DMS53 (cell line): ENCODE measurements at regions not wholly inside any gene's neighbourhood (a gene's known extent, or its start where the extent isn't known, plus 50 kb on each side); places are given as distances from the start of the nearest gene placed in this dataset.

ENCODE experiments used
- DNase-seq: peaks from one replicate; lab custom pipeline; 2025; lab: John Stamatoyannopoulos, UW

DNA sequence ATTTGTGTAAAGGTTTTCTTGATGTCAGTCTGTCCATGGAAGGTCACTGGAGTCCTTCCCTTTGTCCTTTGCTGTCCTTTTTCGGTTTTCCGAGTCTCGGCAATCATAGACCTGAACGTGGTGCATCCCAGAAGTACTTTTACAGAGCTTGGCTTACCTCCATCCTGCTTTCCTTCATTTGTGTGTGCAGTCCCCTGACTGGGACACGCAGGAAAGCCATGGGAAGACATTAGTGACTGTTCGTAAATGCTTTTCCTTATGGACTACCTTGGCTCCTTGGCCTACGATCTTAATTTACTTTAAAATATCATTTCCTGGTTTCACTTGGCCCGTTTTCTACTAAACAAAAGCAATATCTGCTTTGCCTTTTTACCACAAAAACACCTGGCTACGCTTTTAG, 328.4 kb upstream of the RARB start:
- no peak for DNase-seq

DNA sequence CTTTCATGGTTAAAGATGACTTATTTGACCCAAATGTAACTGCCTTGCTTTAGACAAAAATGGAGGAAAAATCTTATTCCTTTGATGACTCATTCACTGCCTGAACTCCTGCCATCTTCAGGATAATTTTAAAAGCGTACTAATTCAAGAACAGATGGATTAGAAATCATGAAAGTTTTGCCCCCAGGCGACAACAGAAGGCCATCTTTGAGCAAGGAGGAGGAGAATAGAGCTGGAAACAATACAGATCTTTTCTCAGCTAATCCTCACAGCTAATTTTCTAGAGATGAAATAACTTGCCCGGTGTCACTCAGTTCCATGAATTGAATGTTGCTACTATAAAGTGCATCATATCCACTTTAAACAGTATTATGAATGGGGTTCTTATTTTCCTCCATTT, 324.7 kb upstream of the RARB start:
- no peak for DNase-seq

DNA sequence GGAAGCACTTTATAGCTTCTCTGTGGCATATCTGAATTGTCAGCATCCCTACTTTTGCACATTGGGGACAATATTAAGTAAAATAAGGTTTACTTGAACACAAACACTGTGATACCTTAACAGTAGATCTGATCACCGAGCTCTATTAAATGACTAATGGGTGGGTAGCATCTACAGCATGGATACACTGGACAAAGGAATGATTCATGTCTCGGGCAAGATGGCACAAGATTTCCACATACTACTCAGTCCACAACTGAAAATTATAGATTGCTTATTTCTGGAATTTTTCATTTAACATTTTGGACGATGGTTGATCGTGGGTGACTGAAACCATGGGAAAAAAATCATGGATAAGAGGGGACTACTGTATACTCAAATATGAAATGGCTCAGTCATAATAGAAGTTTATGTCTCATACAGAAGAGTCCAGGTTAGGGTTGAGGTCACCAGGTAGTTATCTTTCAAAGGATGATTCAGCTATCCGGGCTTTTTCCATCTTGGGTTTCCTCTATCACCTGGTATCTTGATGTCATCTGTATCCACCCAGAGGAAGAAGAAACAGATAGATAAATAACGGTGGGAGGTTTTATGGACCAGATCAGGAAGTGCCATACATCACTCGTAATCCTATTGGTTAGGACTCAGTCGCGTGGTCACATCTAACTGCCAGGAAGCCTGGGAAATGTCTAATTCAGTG, 320.0 kb upstream of the RARB start:
- peak; percentile 3 for DNase-seq

DNA sequence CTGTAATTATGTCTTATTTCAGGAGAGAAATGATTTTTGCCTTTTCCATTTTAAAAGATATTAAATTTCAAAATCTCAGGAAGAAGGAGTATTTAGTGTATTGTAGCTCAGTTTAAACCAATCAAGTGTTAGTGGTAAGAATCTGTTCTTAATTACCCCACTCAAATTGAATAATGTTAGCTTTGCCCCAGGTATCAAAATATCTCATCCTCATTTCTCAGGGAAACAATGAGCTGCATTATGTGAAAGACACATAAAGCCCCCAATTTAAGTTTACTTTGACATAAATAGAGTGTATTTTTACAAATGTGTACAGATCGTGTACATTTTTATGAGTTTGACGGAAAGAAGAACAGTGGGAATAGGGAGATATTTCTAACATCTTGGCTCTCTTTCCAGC, 317.4 kb upstream of the RARB start:
- DNase-seq, result no peak

- DNase-seq, result no peak
Observed at GRCh38 chr3:25113891-25114290, 314.2 kb upstream of the RARB start.

GRCh38 chr3:25114532-25114931, 313.5 kb upstream of the RARB start:
- DNase-seq, result no peak

- DNase-seq, result no peak
Observed at GRCh38 chr3:25117005-25117593, 311.0 kb upstream of the RARB start.

- no peak for DNase-seq
Observed at GRCh38 chr3:25119682-25120081, 308.4 kb upstream of the RARB start.

GRCh38 chr3:25120665-25121064, 307.4 kb upstream of the RARB start:
- DNase-seq, result no peak

- no peak for DNase-seq
Observed at GRCh38 chr3:25125201-25125600, 302.9 kb upstream of the RARB start.

DNA sequence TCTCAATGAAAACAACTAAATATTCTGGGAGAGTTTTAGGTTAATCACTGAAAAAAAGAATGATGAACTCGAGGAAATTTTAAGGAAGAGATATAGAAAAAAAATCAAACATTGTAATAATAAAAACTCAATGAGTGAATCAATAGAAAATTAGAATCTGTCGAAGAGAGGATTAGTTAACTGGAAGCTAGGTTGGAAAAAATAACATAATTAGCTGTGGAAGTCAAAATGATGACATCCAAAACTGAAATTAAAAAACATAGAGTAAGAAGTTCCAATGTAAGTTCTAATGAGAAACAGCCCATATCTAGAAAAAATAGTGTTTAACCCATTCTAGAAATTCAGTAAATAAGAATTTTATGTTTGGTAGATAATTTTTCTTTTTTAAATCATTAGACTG, 299.3 kb upstream of the RARB start:
- no peak for DNase-seq

- no peak for DNase-seq
Observed at GRCh38 chr3:25130724-25131520, 297.1 kb upstream of the RARB start.

GRCh38 chr3:25133588-25133987, 294.5 kb upstream of the RARB start:
- DNase-seq, result no peak

GRCh38 chr3:25137606-25138005, 290.5 kb upstream of the RARB start:
- DNase-seq, result no peak

DNA sequence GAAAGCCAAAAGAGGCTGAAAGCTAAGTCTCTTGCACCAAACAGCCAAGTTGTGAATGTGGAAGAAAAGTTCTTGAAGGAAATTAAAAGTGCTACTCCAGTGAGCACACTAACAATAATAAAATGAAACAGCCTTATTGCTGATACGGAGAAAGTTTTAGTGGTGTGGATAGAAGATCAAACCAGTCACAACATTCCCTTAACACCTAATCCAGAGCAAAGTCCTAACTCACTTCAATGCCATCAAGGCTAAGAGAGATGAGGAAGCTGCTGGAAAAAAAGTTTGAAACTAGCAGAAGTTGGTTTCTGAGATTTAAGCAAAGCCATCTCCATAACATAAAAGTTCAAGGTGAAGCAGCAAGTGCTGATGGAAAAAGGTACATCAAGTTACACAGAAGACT, 288.8 kb upstream of the RARB start:
- no peak for DNase-seq

GRCh38 chr3:25142609-25143355, 285.3 kb upstream of the RARB start:
- no peak for DNase-seq

- no peak for DNase-seq
Observed at GRCh38 chr3:25143356-25144025, 284.6 kb upstream of the RARB start.

DNA sequence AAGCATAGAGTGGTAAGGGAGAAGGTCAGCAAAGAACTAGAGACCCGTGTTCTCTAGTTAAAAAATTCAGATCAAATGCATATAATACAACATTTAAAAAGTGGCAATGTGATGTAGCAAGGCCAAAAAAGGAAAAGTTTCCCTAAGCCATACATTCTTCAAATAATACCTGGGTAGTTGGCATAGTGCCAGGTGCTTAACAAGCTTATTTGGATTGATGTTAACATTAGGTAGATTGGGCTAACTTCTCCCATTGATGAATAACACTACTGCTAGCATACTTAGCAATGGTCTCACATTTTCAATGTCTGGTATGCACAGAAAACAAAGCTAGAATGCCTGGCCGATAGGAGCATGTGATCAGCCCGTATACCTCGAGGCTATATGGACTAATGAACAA, 283.6 kb upstream of the RARB start:
- DNase-seq, result no peak

DNA sequence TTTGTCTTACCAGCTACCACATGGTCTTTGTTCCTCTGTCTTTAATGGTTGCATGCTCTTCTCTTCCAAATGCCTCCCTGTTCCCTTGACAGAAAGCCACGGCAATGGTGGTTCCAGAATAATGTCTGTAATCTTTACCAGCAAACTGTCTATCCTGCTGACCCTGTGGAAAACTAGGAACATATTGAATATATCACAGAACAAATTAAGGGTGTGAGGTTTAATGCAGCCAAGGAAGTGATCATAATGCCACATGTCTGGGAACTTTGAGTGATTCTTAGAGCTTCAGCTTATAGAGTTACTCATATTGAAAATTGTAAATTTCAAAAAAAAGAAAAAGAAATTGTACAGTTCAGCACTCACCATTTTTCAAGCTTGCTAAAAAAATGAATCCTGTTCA, 282.9 kb upstream of the RARB start:
- no peak for DNase-seq

DNA sequence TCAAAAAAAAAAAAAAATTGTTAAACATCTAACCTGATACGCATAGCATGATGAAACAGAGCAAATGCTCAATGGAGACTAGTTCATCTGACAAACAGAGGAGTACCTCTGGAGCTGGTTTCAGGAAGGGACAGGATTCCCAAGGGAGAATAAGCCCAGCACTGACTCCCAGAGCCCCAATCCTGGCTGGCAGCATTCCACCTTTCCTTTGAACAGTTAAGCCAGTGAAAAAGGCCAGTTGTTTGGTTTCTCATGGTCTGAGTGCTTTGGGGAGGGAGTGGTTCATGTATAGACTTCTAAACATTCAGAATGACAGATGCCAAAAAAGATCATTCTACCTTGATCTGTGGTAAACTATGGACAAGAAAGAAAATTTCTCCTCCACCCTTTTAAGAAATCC, 277.9 kb upstream of the RARB start:
- DNase-seq, result no peak

DNA sequence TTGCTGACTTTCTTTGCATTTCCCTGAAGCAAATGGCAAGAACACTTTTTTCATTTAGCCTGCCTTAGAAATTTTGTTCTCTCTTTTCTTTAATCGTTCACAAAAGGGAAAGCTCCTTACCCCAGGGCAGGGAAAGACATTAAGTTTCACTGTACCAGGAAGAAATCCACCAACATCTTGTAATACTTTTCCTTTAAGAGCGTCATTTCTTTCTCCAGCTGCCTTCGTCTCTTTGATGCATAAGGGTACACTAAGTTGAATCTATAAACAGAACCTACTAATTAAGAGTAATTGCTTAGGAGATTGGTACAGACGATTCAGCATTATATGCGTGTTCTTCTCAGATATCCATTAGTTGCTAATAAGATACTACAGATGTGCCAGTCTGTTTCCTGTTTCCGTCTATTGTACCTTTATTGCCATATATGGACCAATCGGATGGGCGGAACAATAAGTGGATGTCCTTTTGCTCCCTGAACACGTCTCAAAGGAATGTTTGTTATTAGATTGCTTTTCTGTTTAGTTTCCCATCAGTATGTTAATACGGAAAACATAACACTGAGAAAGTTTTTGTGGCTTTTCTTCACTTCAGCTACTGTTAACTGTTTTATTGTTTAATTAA, 276.7 kb upstream of the RARB start:
- DNase-seq, result no peak

GRCh38 chr3:25151903-25152295, 276.2 kb upstream of the RARB start:
- DNase-seq, result no peak
